NCI-H345 (cell line): ENCODE measurements at regions not wholly inside any gene's neighbourhood (a gene's known extent, or its start where the extent isn't known, plus 50 kb on each side); places are given as distances from the start of the nearest gene placed in this dataset.

Source experiments
- DNase-seq: peaks from one replicate; lab custom pipeline; 2025; lab: John Stamatoyannopoulos, UW

GRCh38 chr4:129167640-129168260 lies 71.8 kb downstream of the C4orf33 start:
- no peak for DNase-seq

- no peak for DNase-seq
Observed at GRCh38 chr4:129172181-129172580, 76.2 kb downstream of the C4orf33 start.

GRCh38 chr4:129176864-129177263 lies 80.9 kb downstream of the C4orf33 start:
- DNase-seq = no peak

GRCh38 chr4:129179276-129179675 lies 83.3 kb downstream of the C4orf33 start:
- no peak for DNase-seq

- no peak for DNase-seq
Observed at GRCh38 chr4:129189630-129190029, 93.7 kb downstream of the C4orf33 start.

- no peak for DNase-seq
Observed at GRCh38 chr4:129193357-129194100, 97.6 kb downstream of the C4orf33 start.

- DNase-seq = no peak
Observed at GRCh38 chr4:129208481-129208880, 112.5 kb downstream of the C4orf33 start.

- DNase-seq = no peak
Observed at GRCh38 chr4:129213692-129214091, 117.7 kb downstream of the C4orf33 start.

- DNase-seq = peak; percentile 26
Observed at GRCh38 chr4:129218360-129218759, 122.4 kb downstream of the C4orf33 start.

- DNase-seq = no peak
Observed at GRCh38 chr4:129218897-129219296, 122.9 kb downstream of the C4orf33 start.

- DNase-seq = no peak
Observed at GRCh38 chr4:129220254-129220653, 124.3 kb downstream of the C4orf33 start.

GRCh38 chr4:129223945-129224344 lies 128.0 kb downstream of the C4orf33 start:
- no peak for DNase-seq

- DNase-seq = no peak
Observed at GRCh38 chr4:129230846-129231245, 134.9 kb downstream of the C4orf33 start.

GRCh38 chr4:129231945-129232588 lies 136.1 kb downstream of the C4orf33 start:
- no peak for DNase-seq

- no peak for DNase-seq
Observed at GRCh38 chr4:129232589-129233337, 136.8 kb downstream of the C4orf33 start.

- no peak for DNase-seq
Observed at GRCh38 chr4:129233691-129234090, 137.7 kb downstream of the C4orf33 start.

- DNase-seq = no peak
Observed at GRCh38 chr4:129236351-129236750, 140.4 kb downstream of the C4orf33 start.

GRCh38 chr4:129239088-129239487 lies 143.1 kb downstream of the C4orf33 start:
- no peak for DNase-seq

GRCh38 chr4:129240816-129241215 lies 144.9 kb downstream of the C4orf33 start:
- peak; percentile 88 for DNase-seq

GRCh38 chr4:129246145-129246544 lies 150.2 kb downstream of the C4orf33 start:
- no peak for DNase-seq

GRCh38 chr4:129246910-129247461 lies 151.0 kb downstream of the C4orf33 start:
- peak; percentile 94 for DNase-seq

GRCh38 chr4:129248621-129249020 lies 152.7 kb downstream of the C4orf33 start:
- no peak for DNase-seq
